ENCODE measurements at regions not wholly inside any gene's neighbourhood (a gene's known extent, or its start where the extent isn't known, plus 50 kb on each side); places are given as distances from the start of the nearest gene placed in this dataset.

DNA sequence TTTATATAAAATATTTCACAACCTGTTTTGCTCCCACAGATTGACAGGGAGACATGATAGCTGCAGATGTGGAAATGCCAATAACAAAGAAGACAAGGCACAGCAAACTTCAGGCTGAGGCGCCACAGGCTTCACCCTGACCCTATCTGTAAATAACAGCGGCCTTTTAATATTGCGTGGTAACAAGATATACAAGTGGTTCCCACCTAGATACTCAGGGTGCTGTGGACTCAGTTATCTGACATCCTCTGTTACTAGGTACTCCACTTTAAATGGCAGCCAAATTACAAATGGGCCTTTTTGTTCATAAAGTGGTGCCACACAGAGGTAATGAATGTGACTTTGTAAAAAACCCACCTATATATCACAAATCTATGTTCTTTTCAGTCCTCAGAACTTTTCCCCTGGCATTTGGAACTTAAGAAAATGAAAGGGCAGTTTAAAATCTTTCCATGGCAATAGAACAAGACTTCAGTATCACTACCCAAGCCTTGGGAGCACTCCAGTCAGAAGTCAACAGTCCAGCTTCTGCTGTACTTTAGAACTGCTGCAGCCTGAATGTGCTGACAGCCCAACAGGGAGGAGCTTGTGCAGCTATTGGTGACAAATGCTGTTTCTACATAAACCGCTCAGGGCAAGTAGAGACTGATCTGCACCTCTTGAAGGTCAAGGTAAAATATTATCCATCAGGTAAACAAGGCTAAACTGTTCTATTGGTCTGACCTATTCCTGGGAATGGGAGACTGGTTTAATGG lies 86.2 kb upstream of the DCD start:
- TF ChIP-seq POLR2A (IDR thresholded peaks at IDR 0.05), result no peak
- TF ChIP-seq, protein P1, sequence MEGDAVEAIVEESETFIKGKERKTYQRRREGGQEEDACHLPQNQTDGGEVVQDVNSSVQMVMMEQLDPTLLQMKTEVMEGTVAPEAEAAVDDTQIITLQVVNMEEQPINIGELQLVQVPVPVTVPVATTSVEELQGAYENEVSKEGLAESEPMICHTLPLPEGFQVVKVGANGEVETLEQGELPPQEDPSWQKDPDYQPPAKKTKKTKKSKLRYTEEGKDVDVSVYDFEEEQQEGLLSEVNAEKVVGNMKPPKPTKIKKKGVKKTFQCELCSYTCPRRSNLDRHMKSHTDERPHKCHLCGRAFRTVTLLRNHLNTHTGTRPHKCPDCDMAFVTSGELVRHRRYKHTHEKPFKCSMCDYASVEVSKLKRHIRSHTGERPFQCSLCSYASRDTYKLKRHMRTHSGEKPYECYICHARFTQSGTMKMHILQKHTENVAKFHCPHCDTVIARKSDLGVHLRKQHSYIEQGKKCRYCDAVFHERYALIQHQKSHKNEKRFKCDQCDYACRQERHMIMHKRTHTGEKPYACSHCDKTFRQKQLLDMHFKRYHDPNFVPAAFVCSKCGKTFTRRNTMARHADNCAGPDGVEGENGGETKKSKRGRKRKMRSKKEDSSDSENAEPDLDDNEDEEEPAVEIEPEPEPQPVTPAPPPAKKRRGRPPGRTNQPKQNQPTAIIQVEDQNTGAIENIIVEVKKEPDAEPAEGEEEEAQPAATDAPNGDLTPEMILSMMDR (IDR thresholded peaks at IDR 0.05), result no peak
